Aorta (tissue), 5 donors: ENCODE measurements at regions not wholly inside any gene's neighbourhood (a gene's known extent, or its start where the extent isn't known, plus 50 kb on each side); places are given as distances from the start of the nearest gene placed in this dataset.

ENCODE experiments used
- ATAC-seq: fragments of 200-7000 bp; cut with Tn5 transposase; one replicate; pipeline ENCODE4 v1.9.1; 2022; ENCODE audit warnings: moderate library complexity; ENCODE audit not compliant: low FRiP score
- DNase-seq, 2 donors: peaks; one replicate each; pipeline ENCODE4 v3.0.0-alpha.2; 2020
- H3K27ac ChIP-seq, 2 donors: one replicate each; pipeline ENCODE4 v1.5.1; 2013; ENCODE audit warnings: low read length in 2 of 2, mild to moderate bottlenecking in 2 of 2, moderate library complexity in 2 of 2, control low read depth in 1 of 2, inconsistent platforms in 1 of 2, low read depth in 1 of 2
- H3K27me3 ChIP-seq, 2 donors: one replicate each; pipeline ENCODE4 v1.6.1; 2013; ENCODE audit warnings: control low read depth in 1 of 2, low read length in 1 of 2, mild to moderate bottlenecking in 1 of 2, moderate library complexity in 1 of 2; ENCODE audit not compliant: insufficient read depth in 2 of 2, control insufficient read depth in 1 of 2
- H3K36me3 ChIP-seq, 2 donors: one replicate each; pipeline ENCODE4 v1.6.1; 2013; ENCODE audit warnings: control low read depth in 1 of 2, low read length in 1 of 2, mild to moderate bottlenecking in 1 of 2; ENCODE audit not compliant: insufficient read depth in 2 of 2, control insufficient read depth in 1 of 2
- H3K4me1 ChIP-seq, 2 donors: one replicate each; pipeline ENCODE4 v1.6.1; 2013; ENCODE audit warnings: low read length in 2 of 2, control low read depth in 1 of 2, mild to moderate bottlenecking in 1 of 2, moderate library complexity in 1 of 2; ENCODE audit not compliant: insufficient read depth in 2 of 2, control insufficient read depth in 1 of 2
- H3K4me3 ChIP-seq, 2 donors: one replicate each; pipeline ENCODE4 v1.5.1; 2013; ENCODE audit warnings: low read length in 2 of 2, control low read depth in 1 of 2, mild to moderate bottlenecking in 1 of 2
- H3K9me3 ChIP-seq: one replicate; pipeline ENCODE4 v1.6.1; 2013; ENCODE audit warnings: mild to moderate bottlenecking, low read length; ENCODE audit not compliant: control insufficient read depth
- WGBS, 2 donors: extraction: QIAGEN DNeasy Blood & Tissue Kit; methylation state at CpG; one replicate each; pipeline ENCODE4 v1.1.7; 2013; 5-methylcytosine and 5-hydroxymethylcytosine counted together
- intact Hi-C, 2 donors: fragments of 100-400 bp; cut with DNase I; formaldehyde crosslinking; loops; one replicate each; pipeline versions ENCODE4 v1.14.2 to v1.15.0; 2022
- donor health status: healthy with polysubstance abuse.
- donor health status: Bipolar disorder and iron deficiency.
- donor health status: DM: no; HTN: no; CAD: no.
- donor health status: DM: no; HTN: no; CAD: no.
- donor health status: DM: yes; HTN: yes; CAD: no.

DNA sequence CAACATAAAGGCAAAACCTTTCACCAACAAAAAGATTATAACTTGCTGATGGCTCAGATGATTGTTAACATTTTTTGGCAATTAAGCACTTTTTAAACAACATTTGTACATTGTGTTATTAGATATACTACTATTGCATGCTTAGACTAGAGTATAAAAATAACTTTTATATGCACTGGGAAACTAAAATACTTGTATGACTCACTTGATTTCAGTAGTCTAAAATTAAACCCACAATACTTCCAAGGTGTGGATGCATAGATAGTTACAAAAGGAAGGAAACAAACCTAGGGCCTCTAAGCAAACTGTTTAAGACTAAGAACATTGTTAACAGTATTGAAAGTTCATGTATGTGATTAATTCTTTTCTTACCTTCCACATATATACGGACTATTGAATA lies 1521.5 kb downstream of the OTOL1 start:
- no peak for DNase-seq
- H3K36me3 ChIP-seq: no peaks in the 10 kb centered on the region
- no peak overlapping the region for H3K27ac ChIP-seq
- no peaks in the 10 kb centered on the region for H3K9me3 ChIP-seq
- no peak overlapping the region for H3K4me3 ChIP-seq
- 93 to 94% methylated on average over 1 of the region's 1 CpG for WGBS, 2 donors
- no peaks in the 10 kb centered on the region for H3K27me3 ChIP-seq
- intact Hi-C loops: no loop called here
- no peaks in the 10 kb centered on the region for H3K4me1 ChIP-seq
- ATAC-seq: no peak

DNA sequence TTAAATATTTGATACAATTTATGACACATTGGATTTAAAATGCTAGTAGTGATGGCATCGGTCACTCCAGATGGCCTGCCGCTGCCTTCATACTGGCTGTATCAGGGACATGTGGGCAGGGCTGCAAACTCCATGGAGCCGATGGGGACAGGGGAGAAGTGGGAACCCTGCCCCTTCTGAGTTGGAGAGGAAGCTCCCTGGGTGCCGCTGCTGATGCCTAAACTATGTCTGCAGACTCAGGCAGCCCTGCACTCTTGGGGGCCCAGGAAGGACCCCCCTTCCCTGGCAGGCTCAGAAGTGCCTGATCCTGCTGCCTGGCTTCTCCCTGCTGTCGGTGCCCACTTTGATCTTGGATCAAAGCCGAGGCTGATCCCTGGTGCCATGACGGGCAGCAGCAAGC lies 1522.1 kb downstream of the OTOL1 start:
- H3K27me3 ChIP-seq: no peaks in the 10 kb centered on the region
- no peaks in the 10 kb centered on the region for H3K9me3 ChIP-seq
- no peaks in the 10 kb centered on the region for H3K4me1 ChIP-seq
- no peaks in the 10 kb centered on the region for H3K36me3 ChIP-seq
- H3K27ac ChIP-seq: no peak overlapping the region
- ATAC-seq (no peak), DNase-seq (peak in 1 of 2 donors; percentile 52)
- intact Hi-C loops: no loop called here
- WGBS, 2 donors: 92 to 94% methylated on average over 7 of the region's 7 CpGs
- H3K4me3 ChIP-seq: no peak overlapping the region

DNA sequence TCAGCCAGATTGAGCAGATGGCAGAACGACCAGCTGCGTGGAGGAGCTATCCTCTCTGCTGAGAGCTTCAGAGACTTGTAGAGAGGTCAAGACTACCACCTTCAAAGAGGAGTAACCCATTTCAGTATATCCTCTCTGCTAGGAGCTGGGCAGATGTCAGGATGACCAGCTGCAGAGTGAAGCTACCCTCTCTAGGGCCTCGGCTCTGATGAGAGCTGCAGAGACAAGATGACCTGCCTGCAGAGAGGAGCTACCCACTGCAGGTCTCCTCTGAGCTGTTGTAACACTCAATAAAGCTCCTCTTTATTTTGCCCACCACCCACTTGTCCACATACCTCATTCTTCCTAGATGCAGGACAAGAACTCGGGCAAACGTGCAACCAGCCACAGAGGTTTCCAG lies 1522.7 kb downstream of the OTOL1 start:
- intact Hi-C loops: no loop called here
- 65 to 93% methylated on average over 5 of the region's 5 CpGs for WGBS, 2 donors
- Histone ChIP-seq H3K36me3 (no peaks in the 10 kb centered on the region), H3K27ac (no peak overlapping the region), H3K27me3 (no peaks in the 10 kb centered on the region), H3K4me1 (no peaks in the 10 kb centered on the region), H3K9me3 (no peaks in the 10 kb centered on the region), H3K4me3 (no peak overlapping the region)
- ATAC-seq: peak; percentile 7
- DNase-seq: no peak

DNA sequence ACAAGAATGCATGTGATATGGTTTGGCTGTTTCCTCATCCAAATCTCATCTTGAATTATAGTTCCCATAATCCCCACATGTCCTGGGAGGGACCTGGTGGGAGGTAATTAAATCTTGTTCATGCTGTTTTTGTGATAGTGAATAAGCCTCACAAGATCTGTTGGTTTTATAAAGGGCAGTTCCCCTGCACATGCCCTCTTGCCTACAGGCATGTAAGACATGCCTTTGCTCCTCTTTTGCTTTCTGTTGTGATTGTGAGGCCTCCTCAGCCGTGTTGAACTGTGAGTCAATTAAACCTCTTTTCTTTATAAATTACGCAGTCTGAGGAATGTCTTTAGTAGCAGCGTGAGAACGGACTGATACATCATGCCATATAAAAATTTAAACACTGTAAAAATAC lies 1537.0 kb downstream of the OTOL1 start:
- Histone ChIP-seq H3K9me3 (no peaks in the 10 kb centered on the region), H3K27ac (no peak overlapping the region), H3K4me3 (no peak overlapping the region), H3K27me3 (no peaks in the 10 kb centered on the region), H3K36me3 (no peaks in the 10 kb centered on the region), H3K4me1 (no peaks in the 10 kb centered on the region)
- intact Hi-C loops: no loop called here
- no peak for DNase-seq
- no peak for ATAC-seq
- WGBS, 2 donors: 79 to 87% methylated on average over 4 of the region's 4 CpGs

DNA sequence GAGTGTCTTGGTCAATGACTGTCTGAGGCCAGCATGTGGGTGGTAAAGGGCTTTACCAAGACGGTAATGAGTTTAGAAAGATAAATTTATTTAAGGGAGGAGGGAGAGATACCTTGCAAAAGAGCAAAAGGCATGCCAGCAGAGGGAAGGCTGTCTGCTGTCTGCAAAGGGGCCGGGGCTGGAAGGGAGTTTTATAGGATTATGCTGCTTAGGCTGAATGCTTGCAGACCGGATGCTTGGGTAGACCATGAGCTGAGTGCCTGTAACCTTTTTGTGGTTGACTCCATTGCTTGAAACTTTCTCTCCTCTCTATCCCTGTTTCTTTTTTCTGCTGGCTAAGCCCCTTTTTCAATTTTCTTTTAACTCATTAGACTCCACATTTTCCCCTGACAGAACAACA lies 1543.0 kb downstream of the OTOL1 start:
- Histone ChIP-seq H3K4me3 (no peak overlapping the region), H3K9me3 (no peaks in the 10 kb centered on the region), H3K27ac (no peak overlapping the region), H3K4me1 (no peaks in the 10 kb centered on the region), H3K36me3 (no peaks in the 10 kb centered on the region), H3K27me3 (no peaks in the 10 kb centered on the region)
- no peak for ATAC-seq
- WGBS, 2 donors: 84 to 93% methylated on average over 3 of the region's 3 CpGs
- DNase-seq: no peak
- intact Hi-C loops: no loop called here

DNA sequence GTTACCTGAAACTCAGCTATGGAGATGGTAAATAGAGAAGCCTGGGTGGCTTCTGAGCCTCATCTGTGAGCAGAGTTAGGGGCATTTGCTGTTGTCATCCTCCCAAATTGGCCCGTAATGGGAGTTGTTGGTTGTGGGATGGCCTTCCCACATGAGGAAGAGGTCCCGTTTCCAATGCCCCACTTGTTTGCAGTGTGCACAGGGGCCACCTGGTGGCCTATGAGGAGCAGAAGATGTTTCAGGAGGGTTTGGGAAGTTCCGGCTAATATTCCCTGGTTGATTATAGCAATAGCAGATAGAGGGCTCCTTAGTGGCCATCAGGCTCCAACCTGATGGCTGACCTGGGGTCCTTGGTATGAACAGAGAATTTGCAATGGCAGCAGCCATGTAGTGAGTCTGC lies 1546.5 kb downstream of the OTOL1 start:
- intact Hi-C loops: no loop called here
- Histone ChIP-seq H3K36me3 (no peaks in the 10 kb centered on the region), H3K9me3 (no peaks in the 10 kb centered on the region), H3K27ac (no peak overlapping the region), H3K27me3 (no peaks in the 10 kb centered on the region), H3K4me3 (no peak overlapping the region), H3K4me1 (no peaks in the 10 kb centered on the region)
- ATAC-seq (peak; percentile 29), DNase-seq (no peak)
- WGBS, 2 donors: 32 to 34% methylated on average over 3 of the region's 3 CpGs

DNA sequence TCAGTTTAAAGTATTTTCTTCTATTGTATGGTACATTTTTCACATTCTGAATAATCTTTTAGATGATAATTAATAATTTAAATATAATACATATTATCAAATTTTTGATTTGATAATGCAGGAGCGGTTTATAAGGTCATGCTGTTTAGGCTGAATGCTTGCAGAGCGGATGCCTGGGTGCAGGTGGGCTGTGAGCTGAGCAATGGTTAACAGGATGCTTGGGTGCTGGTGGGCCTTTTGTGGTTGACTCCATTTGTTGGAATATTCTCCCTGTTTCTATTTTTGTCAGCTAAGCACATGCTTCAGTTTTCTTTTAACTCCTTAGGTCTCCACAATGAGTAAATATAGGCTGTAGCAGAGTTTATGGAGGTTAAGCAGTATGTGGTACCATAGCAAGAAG lies 1549.3 kb downstream of the OTOL1 start:
- H3K9me3 ChIP-seq: no peaks in the 10 kb centered on the region
- no peaks in the 10 kb centered on the region for H3K27me3 ChIP-seq
- intact Hi-C loops: no loop called here
- no peak overlapping the region for H3K4me3 ChIP-seq
- no peak overlapping the region for H3K27ac ChIP-seq
- no peak for DNase-seq
- ATAC-seq: no peak
- no peaks in the 10 kb centered on the region for H3K4me1 ChIP-seq
- 98 to 99% methylated on average over 2 of the region's 2 CpGs for WGBS, 2 donors
- H3K36me3 ChIP-seq: no peaks in the 10 kb centered on the region

DNA sequence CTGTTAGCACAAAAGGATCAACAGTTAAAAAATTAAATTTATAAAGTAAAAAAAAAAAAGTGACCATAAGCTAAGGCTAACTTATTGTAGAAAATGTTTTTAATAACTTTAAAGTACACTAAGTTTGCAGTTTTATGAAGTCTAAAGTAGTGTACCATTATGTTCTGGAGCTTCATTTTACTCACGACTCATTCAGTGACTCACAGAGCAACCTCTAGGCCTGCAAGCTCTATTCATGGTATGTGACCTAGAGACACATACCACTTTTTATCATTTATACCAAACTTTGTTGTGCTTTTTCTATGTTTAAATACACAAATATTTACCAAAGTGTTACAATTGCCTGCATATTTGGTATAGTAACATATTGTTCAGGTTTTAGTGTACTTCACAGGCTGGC lies 1552.3 kb downstream of the OTOL1 start:
- no peak for ATAC-seq
- Histone ChIP-seq H3K9me3 (no peaks in the 10 kb centered on the region), H3K27ac (no peak overlapping the region), H3K27me3 (no peaks in the 10 kb centered on the region), H3K4me1 (no peaks in the 10 kb centered on the region), H3K4me3 (no peak overlapping the region), H3K36me3 (no peaks in the 10 kb centered on the region)
- no CpG with 5 or more reads among the region's 1 CpG for WGBS, 2 donors
- no peak for DNase-seq
- intact Hi-C loops: no loop called here

DNA sequence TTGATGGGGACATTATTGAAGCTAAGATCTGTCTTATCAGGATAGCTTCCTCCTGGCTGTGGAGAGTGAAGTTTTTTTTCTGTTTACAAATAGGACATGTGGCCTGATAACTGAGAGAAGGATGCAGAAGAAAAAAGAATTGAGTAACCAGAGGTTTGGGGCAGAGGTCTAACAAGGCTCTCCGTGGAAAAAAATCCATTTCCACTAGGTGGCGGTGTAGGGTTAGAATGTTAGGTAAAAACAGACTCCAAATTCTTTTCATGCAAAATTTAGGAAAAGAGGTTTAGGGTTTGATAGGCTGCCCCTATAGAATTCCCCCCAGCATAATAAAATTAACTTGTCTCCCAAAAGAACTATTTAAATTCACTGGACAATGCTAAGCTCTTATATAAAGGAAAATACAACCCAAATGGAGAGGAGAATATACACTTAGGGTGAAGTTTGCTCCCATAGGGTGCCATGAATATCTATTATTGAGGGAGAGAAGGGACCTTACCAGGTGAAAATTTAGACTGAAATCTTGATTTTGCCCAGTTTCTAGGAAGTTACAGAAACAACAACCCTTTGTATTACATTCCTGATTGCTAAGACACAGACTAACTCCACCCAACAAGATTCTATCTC lies 1560.4 kb downstream of the OTOL1 start:
- Histone ChIP-seq H3K27me3 (no peaks in the 10 kb centered on the region), H3K9me3 (no peaks in the 10 kb centered on the region), H3K27ac (no peak overlapping the region), H3K36me3 (no peaks in the 10 kb centered on the region), H3K4me3 (no peak overlapping the region), H3K4me1 (no peaks in the 10 kb centered on the region)
- ATAC-seq (no peak), DNase-seq (no peak)
- 32 to 36% methylated on average over 2 of the region's 2 CpGs for WGBS, 2 donors
- intact Hi-C loops: loop anchor here in 1 of 2 donors (5.0 kb wide), 1 partner anchor 435 kb away; no protein-coding TSS in a partner anchor
